ENCODE measurements at regions not wholly inside any gene's neighbourhood (a gene's known extent, or its start where the extent isn't known, plus 50 kb on each side); places are given as distances from the start of the nearest gene placed in this dataset.

DNA sequence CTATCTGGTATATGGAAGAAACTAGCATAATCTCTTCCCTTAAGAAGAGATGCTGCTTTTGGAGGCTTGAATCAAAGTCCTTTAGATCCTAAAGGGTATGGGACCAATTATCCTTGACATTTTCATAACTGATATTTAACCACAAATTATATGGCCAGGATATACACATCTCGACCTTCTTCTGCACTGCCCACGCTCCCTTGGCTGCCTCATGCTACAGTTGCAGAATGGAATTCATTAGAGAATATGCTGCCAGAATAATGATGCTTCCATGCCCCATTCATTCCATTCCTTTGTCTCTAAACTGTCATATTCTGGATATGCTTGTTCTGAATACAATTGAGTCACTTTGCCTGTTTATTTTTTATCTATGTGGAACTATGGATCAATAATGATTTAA is 157.1 kb upstream of the PACRGL start:
- TF ChIP-seq POLR2A (IDR thresholded peaks at IDR 0.05) = no peak
- TF ChIP-seq, protein P1, sequence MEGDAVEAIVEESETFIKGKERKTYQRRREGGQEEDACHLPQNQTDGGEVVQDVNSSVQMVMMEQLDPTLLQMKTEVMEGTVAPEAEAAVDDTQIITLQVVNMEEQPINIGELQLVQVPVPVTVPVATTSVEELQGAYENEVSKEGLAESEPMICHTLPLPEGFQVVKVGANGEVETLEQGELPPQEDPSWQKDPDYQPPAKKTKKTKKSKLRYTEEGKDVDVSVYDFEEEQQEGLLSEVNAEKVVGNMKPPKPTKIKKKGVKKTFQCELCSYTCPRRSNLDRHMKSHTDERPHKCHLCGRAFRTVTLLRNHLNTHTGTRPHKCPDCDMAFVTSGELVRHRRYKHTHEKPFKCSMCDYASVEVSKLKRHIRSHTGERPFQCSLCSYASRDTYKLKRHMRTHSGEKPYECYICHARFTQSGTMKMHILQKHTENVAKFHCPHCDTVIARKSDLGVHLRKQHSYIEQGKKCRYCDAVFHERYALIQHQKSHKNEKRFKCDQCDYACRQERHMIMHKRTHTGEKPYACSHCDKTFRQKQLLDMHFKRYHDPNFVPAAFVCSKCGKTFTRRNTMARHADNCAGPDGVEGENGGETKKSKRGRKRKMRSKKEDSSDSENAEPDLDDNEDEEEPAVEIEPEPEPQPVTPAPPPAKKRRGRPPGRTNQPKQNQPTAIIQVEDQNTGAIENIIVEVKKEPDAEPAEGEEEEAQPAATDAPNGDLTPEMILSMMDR (IDR thresholded peaks at IDR 0.05) = no peak
- H3K4me1 ChIP-seq (replicated peaks in 1 of 2) = peaks cover 0 to 8% of the 10 kb centered on the region in 2 donors
- no peaks in the 10 kb centered on the region for H3K27me3 ChIP-seq
- no peaks in the 10 kb centered on the region for H3K36me3 ChIP-seq (replicated peaks in 1 of 2)
- no peak overlapping the region for H3K27ac ChIP-seq
- no peak for DNase-seq
- H3K4me3 ChIP-seq = no peak overlapping the region
- 60 to 70% (median 65%) methylated on average over 2 of the region's 2 CpGs for WGBS, 4 donors
- H3K9me3 ChIP-seq (replicated peaks in 1 of 3) = no peaks in the 10 kb centered on the region
- intact Hi-C loops (cut with DNase I) = loop anchor here in 1 of 2 donors (5.0 kb wide), 2 partner anchors 121 to 246 kb away; no protein-coding TSS in a partner anchor

DNA sequence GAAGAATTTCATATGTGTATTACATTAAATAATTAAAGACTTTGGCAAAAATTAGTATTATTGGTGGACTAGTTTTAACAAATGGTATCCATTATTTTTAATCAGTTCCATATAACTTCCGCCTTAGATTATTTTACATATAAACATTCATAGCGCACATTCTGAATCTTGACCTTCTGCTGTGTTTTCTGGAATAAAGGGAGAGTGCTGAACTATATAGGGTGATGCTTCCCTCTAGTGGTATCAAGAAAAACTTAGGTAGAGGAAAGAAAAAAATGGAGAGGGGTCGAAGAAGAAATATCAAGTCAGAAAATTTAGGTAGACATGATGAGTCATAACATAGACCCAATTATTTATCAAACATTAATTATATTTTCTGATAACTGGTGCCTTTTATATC is 155.6 kb upstream of the PACRGL start:
- Histone ChIP-seq H3K9me3 (replicated peaks in 1 of 3) (peaks cover 0 to 6% (median 0%) of the 10 kb centered on the region in 3 donors), H3K27me3 (no peaks in the 10 kb centered on the region), H3K4me3 (no peak overlapping the region), H3K27ac (no peak overlapping the region), H3K4me1 (replicated peaks in 1 of 2) (peaks cover 0 to 8% of the 10 kb centered on the region in 2 donors), H3K36me3 (replicated peaks in 1 of 2) (no peaks in the 10 kb centered on the region)
- no peak for DNase-seq
- intact Hi-C loops (cut with DNase I) = loop anchor here in 1 of 2 donors (5.0 kb wide), 2 partner anchors 122 to 247 kb away; no protein-coding TSS in a partner anchor
- WGBS, 4 donors = 23 to 25% (median 24%) methylated on average over 3 of the region's 3 CpGs
- TF ChIP-seq, protein P1 (IDR thresholded peaks at IDR 0.05) = peak; percentile 26 to 75 (median 64)
- TF ChIP-seq POLR2A (IDR thresholded peaks at IDR 0.05) = no peak

DNA sequence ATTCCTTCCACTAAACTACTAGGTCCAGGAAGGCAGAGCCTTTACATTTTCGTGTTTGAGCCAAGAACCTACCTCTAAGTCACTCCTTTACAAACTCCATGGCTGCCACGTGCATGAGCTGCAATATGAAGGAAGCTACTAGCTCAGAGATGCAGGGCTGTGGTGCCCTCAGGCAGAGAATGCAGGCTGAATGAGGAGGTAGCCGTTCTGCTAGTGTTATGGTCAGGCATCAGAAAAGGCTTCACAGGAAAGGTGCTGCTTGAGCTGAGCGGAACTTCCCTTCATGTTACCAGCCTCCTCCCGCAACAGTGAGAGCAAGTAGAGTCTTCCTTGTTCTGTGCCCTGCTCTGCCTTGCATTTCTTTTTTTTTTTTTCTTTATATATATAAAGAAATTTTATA is 148.3 kb upstream of the PACRGL start:
- Histone ChIP-seq H3K4me1 (replicated peaks in 1 of 2) (peaks cover 0 to 6% of the 10 kb centered on the region in 2 donors), H3K9me3 (replicated peaks in 1 of 3) (peaks cover 0 to 6% (median 0%) of the 10 kb centered on the region in 3 donors), H3K27me3 (no peaks in the 10 kb centered on the region), H3K27ac (no peak overlapping the region), H3K36me3 (replicated peaks in 1 of 2) (peaks cover 0 to 3% of the 10 kb centered on the region in 2 donors), H3K4me3 (no peak overlapping the region)
- no peak for DNase-seq
- intact Hi-C loops (cut with DNase I) = loop anchor here in 1 of 2 donors (10.0 kb wide), 1 partner anchor 133 kb away; no protein-coding TSS in a partner anchor
- TF ChIP-seq, protein P1 (IDR thresholded peaks at IDR 0.05) = no peak
- TF ChIP-seq POLR2A (IDR thresholded peaks at IDR 0.05) = no peak
- 76 to 85% (median 83%) methylated on average over 5 of the region's 5 CpGs for WGBS, 4 donors

DNA sequence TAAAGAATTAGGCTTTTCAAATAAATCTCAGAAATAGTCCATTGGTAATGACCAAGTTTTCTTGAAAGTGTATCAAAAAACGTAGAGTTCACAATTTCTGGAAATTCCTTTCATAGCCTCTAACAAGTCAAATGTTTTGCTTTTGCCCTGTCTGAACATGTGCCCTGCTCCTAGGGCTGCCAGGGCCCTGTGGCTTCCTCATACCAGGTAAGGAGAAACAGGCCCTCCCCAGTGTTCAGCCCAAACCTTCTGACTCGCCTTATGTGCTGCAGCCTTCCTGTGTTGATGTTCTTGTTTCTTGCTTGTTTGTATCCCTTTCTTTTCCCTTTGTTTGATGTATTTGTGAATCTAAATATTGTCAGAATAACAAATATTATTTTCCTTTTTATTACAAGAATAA is 146.1 kb upstream of the PACRGL start:
- H3K4me3 ChIP-seq = no peak overlapping the region
- H3K27ac ChIP-seq = no peak overlapping the region
- H3K9me3 ChIP-seq (replicated peaks in 1 of 3) = peaks cover 0 to 2% (median 0%) of the 10 kb centered on the region in 3 donors
- no peak for TF ChIP-seq POLR2A (IDR thresholded peaks at IDR 0.05)
- TF ChIP-seq, protein P1 (IDR thresholded peaks at IDR 0.05) = no peak
- intact Hi-C loops (cut with DNase I) = loop anchor here in 1 of 2 donors (10.0 kb wide), 1 partner anchor 131 kb away; no protein-coding TSS in a partner anchor
- peaks cover 0 to 3% of the 10 kb centered on the region in 2 donors for H3K36me3 ChIP-seq (replicated peaks in 1 of 2)
- no peaks in the 10 kb centered on the region for H3K4me1 ChIP-seq (replicated peaks in 1 of 2)
- no peak for DNase-seq
- H3K27me3 ChIP-seq = no peaks in the 10 kb centered on the region
- WGBS, 4 donors = 86 to 91% (median 89%) methylated on average over 2 of the region's 2 CpGs
